H9 (cell line): ENCODE measurements at regions not wholly inside any gene's neighbourhood (a gene's known extent, or its start where the extent isn't known, plus 50 kb on each side); places are given as distances from the start of the nearest gene placed in this dataset.

Experiments used
- DNase-seq: peaks from one replicate; pipeline ENCODE4 v3.0.0-alpha.2; 2017
- H2AFZ ChIP-seq: one replicate; pipeline ENCODE4 v1.6.1; 2013; ENCODE audit warnings: mild to moderate bottlenecking, low read length, control low read depth, moderate library complexity
- H2AK5ac ChIP-seq: 2 replicates; pipeline ENCODE4 v1.6.1; 2013; ENCODE audit warnings: low read length, control low read depth, mixed read lengths; ENCODE audit not compliant: insufficient read length
- H2BK120ac ChIP-seq: one replicate; pipeline ENCODE4 v1.6.1; 2013; ENCODE audit warnings: low read depth, mild to moderate bottlenecking, low read length, control low read depth, inconsistent platforms; ENCODE audit not compliant: poor library complexity, severe bottlenecking
- H2BK12ac ChIP-seq: 2 replicates; pipeline ENCODE4 v1.6.1; 2013; ENCODE audit warnings: low read length, control low read depth, mixed read lengths, low read depth; ENCODE audit not compliant: insufficient read length
- H2BK15ac ChIP-seq: 2 replicates; pipeline ENCODE4 v1.6.1; 2013; ENCODE audit warnings: low read depth, low read length, control low read depth
- H2BK20ac ChIP-seq: one replicate; pipeline ENCODE4 v1.6.1; 2013; ENCODE audit warnings: low read depth, mild to moderate bottlenecking, low read length, control low read depth, inconsistent platforms; ENCODE audit not compliant: poor library complexity, severe bottlenecking
- H2BK5ac ChIP-seq: 2 replicates; pipeline ENCODE4 v1.6.1; 2013; ENCODE audit warnings: low read length, control low read depth, mixed read lengths; ENCODE audit not compliant: insufficient read length
- H3K14ac ChIP-seq: 2 replicates; pipeline ENCODE4 v1.6.1; 2013; ENCODE audit warnings: low read length, control low read depth; ENCODE audit not compliant: insufficient read depth
- H3K18ac ChIP-seq: 2 replicates; pipeline ENCODE4 v1.6.1; 2013; ENCODE audit warnings: low read depth, mild to moderate bottlenecking, mixed read lengths, low read length, control low read depth; ENCODE audit not compliant: insufficient read length
- H3K23ac ChIP-seq: 2 replicates; pipeline ENCODE4 v1.6.1; 2013; ENCODE audit warnings: low read length, control low read depth, mixed read lengths, low read depth; ENCODE audit not compliant: insufficient read length
- H3K23me2 ChIP-seq: 2 replicates; pipeline ENCODE4 v1.6.1; 2013; ENCODE audit warnings: low read depth, mild to moderate bottlenecking, mixed read lengths, low read length, control low read depth; ENCODE audit not compliant: insufficient read length, poor library complexity, severe bottlenecking
- H3K27ac ChIP-seq: 2 replicates; pipeline ENCODE4 v1.5.1; 2013; ENCODE audit warnings: low read length, control low read depth, mixed read lengths, low read depth; ENCODE audit not compliant: insufficient read length
- H3K27me3 ChIP-seq: 2 replicates; pipeline ENCODE4 v1.6.1; 2013; ENCODE audit warnings: low read length, control low read depth, inconsistent platforms; ENCODE audit not compliant: insufficient read depth
- H3K4ac ChIP-seq: 2 replicates; pipeline ENCODE4 v1.6.1; 2013; ENCODE audit warnings: low read depth, mild to moderate bottlenecking, control low read depth, inconsistent platforms, low read length, moderate library complexity
- H3K4me1 ChIP-seq: 2 replicates; pipeline ENCODE4 v1.6.1; 2013; ENCODE audit warnings: low read length, control low read depth, inconsistent platforms; ENCODE audit not compliant: insufficient read depth
- H3K4me2 ChIP-seq: 2 replicates; pipeline ENCODE4 v1.6.1; 2013; ENCODE audit warnings: low read length, control low read depth, mixed read lengths; ENCODE audit not compliant: insufficient read length, insufficient read depth
- H3K56ac ChIP-seq: 2 replicates; pipeline ENCODE4 v1.6.1; 2013; ENCODE audit warnings: low read depth, mild to moderate bottlenecking, mixed read lengths, low read length, control low read depth; ENCODE audit not compliant: insufficient read length
- H3K79me1 ChIP-seq: 2 replicates; pipeline ENCODE4 v1.6.1; 2013; ENCODE audit warnings: low read depth, mild to moderate bottlenecking, moderate library complexity, low read length, control low read depth, inconsistent platforms; ENCODE audit not compliant: insufficient read depth, poor library complexity, severe bottlenecking
- H3K79me2 ChIP-seq: 2 replicates; pipeline ENCODE4 v1.6.1; 2013; ENCODE audit warnings: low read length, control low read depth, inconsistent platforms; ENCODE audit not compliant: insufficient read depth
- H3K9ac ChIP-seq: 2 replicates; pipeline ENCODE4 v1.6.1; 2013; ENCODE audit warnings: low read length, control low read depth, mixed read lengths; ENCODE audit not compliant: insufficient read length; ENCODE audit errors: extremely low read depth
- H3K9me3 ChIP-seq: one replicate; pipeline ENCODE4 v1.6.1; 2013; ENCODE audit warnings: low read depth, low read length, inconsistent platforms; ENCODE audit not compliant: control insufficient read depth
- H3T11ph ChIP-seq: one replicate; pipeline ENCODE4 v1.6.1; 2013; ENCODE audit warnings: mild to moderate bottlenecking, low read length, control low read depth, inconsistent platforms
- H4K20me1 ChIP-seq: one replicate; pipeline ENCODE4 v1.6.1; 2013; ENCODE audit not compliant: control insufficient read depth, insufficient read length, insufficient read depth
- H4K5ac ChIP-seq: 2 replicates; pipeline ENCODE4 v1.6.1; 2013; ENCODE audit warnings: low read depth, mild to moderate bottlenecking, mixed read lengths, low read length, control low read depth; ENCODE audit not compliant: insufficient read length
- H4K8ac ChIP-seq: replicated peaks from 2 replicates; pipeline ENCODE4 v1.6.1; 2013; ENCODE audit warnings: low read length, control low read depth, mixed read lengths, low read depth; ENCODE audit not compliant: insufficient read length
- H4K91ac ChIP-seq: 2 replicates; pipeline ENCODE4 v1.6.1; 2013; ENCODE audit warnings: low read depth, mild to moderate bottlenecking, moderate library complexity, mixed read lengths, low read length, control low read depth; ENCODE audit not compliant: insufficient read length
- H3K27ac Mint-ChIP-seq, 3 experiments: 2 replicates in 2 of 3; 3 replicates in 1 of 3; pipeline ENCODE4 v1.8.0; 2020 to 2021; ENCODE audit warnings: mixed read lengths in 3 of 3, mild to moderate bottlenecking in 1 of 3, moderate library complexity in 1 of 3
- H3K27me3 Mint-ChIP-seq: 2 replicates; pipeline ENCODE4 v1.8.0; 2021; ENCODE audit warnings: low read depth, mild to moderate bottlenecking, moderate library complexity, mixed read lengths
- H3K36me3 Mint-ChIP-seq, 3 experiments: 2 replicates in 2 of 3; 3 replicates in 1 of 3; pipeline ENCODE4 v1.8.0; 2020 to 2021; ENCODE audit warnings: low read depth in 3 of 3, mixed read lengths in 3 of 3; ENCODE audit not compliant: insufficient read depth in 1 of 3
- H3K4me1 Mint-ChIP-seq, 2 experiments: 2 replicates each; pipeline ENCODE4 v1.8.0; 2020; ENCODE audit warnings: mixed read lengths in 2 of 2
- H3K4me3 Mint-ChIP-seq, 2 experiments: 2 replicates in 1 of 2; 3 replicates in 1 of 2; pipeline ENCODE4 v1.8.0; 2020 to 2021; ENCODE audit warnings: mild to moderate bottlenecking in 2 of 2, mixed read lengths in 2 of 2, moderate library complexity in 1 of 2
- H3K9me3 Mint-ChIP-seq, 2 experiments: 2 replicates in 1 of 2; 3 replicates in 1 of 2; pipeline ENCODE4 v1.8.0; 2020; ENCODE audit warnings: mild to moderate bottlenecking in 2 of 2, mixed read lengths in 2 of 2, moderate library complexity in 1 of 2
- CTCF ChIP-seq: fragments of 200-600 bp; sonication (generic); conservative IDR thresholded peaks from 3 replicates; pipeline ENCODE4 v1.8.0; 2021; ENCODE audit warnings: antibody characterized with exemption, mild to moderate bottlenecking
- WGBS: extraction: QIAGEN DNeasy Blood & Tissue Kit; methylation state at CpG from one replicate; pipeline ENCODE4 v1.1.7; 2013; ENCODE audit warnings: missing lambda C conversion rate, low lambda C conversion rate, mixed read lengths; ENCODE audit not compliant: insufficient read length; ENCODE audit errors: extremely low coverage; 5-methylcytosine and 5-hydroxymethylcytosine counted together

DNA sequence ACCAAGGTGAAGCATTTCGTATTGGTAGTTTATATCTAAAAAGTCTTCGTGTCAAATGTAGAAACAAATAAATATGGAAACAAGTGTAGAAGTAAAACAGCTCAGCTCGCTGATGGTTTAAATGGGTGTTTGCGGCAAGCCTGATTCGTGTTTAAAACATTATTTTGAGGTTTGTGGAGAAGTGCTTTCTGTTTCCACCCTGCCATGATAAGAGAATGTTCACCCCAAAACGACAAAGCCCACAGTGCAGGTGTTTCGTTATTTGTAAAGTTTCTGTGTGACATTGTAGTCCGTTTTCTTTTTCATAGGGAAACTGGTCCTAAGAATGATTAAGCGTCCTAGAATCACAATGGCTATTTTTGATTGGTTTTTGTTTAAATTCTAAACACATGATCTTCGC lies 316.2 kb upstream of the SHH start:
- Histone ChIP-seq H3K4me2 (no peak overlapping the region), H2BK20ac (no peak overlapping the region), H3K9ac (no peak overlapping the region), H3K79me1 (no peaks in the 10 kb centered on the region), H4K20me1 (no peaks in the 10 kb centered on the region), H3K79me2 (no peaks in the 10 kb centered on the region), H3K9me3 (no peaks in the 10 kb centered on the region), H2BK120ac (no peak overlapping the region), H3K4me1 (no peaks in the 10 kb centered on the region), H3K27ac (no peak overlapping the region), H3K14ac (no peak overlapping the region), H3K18ac (no peak overlapping the region), H3K27me3 (no peaks in the 10 kb centered on the region), H2AK5ac (no peak overlapping the region), H3K4ac (no peak overlapping the region), H2BK15ac (no peak overlapping the region), H2BK12ac (no peak overlapping the region), H3K23ac (no peak overlapping the region), H3T11ph (no peak overlapping the region), H3K56ac (no peak overlapping the region), H4K5ac (no peak overlapping the region), H4K91ac (no peak overlapping the region), H2AFZ (no peak overlapping the region), H4K8ac (no peak overlapping the region), H2BK5ac (no peak overlapping the region), H3K23me2 (no peaks in the 10 kb centered on the region)
- DNase-seq = no peak
- Mint-ChIP-seq H3K4me3 (no peak overlapping the region), H3K36me3 (no peaks in the 10 kb centered on the region), H3K4me1 (0 out of 4 replicates have a peak, but pooled peaks cover 0 to 2% of the 10 kb centered on the region in 2 experiments), H3K9me3 (no peaks in the 10 kb centered on the region), H3K27me3 (peaks cover 5% of the 10 kb centered on the region), H3K27ac (no peak overlapping the region)
- no CpG with 5 or more reads among the region's 10 CpGs for WGBS
- TF ChIP-seq CTCF = no peak
